HL-60 (cell line): ENCODE measurements at regions not wholly inside any gene's neighbourhood (a gene's known extent, or its start where the extent isn't known, plus 50 kb on each side); places are given as distances from the start of the nearest gene placed in this dataset.

ENCODE experiments used
- DNase-seq, 2 experiments: peaks; one replicate each; pipeline ENCODE4 v3.0.0-alpha.2; 2010 to 2020; ENCODE audit warnings: low read depth in 1 of 2, low spot score in 1 of 2
- H3K27ac ChIP-seq: fragments of 250-450 bp; sonication (Bioruptor Pico); replicated peaks from 2 replicates; pipeline ENCODE4 v1.5.1; 2020; ENCODE audit warnings: mild to moderate bottlenecking, moderate library complexity
- H3K27me3 ChIP-seq: fragments of 250-450 bp; sonication (Bioruptor Pico); 2 replicates; pipeline ENCODE4 v1.5.1; 2021; ENCODE audit warnings: mild to moderate bottlenecking, moderate library complexity; ENCODE audit not compliant: insufficient read depth, poor library complexity, severe bottlenecking
- H3K4me3 ChIP-seq: replicated peaks from 2 replicates; pipeline ENCODE4 v1.5.1; 2011; ENCODE audit warnings: mild to moderate bottlenecking, control low read depth, low read length; ENCODE audit not compliant: insufficient read depth
- GABPA ChIP-seq: IDR thresholded peaks from 2 replicates; pipeline ENCODE4 v1.6.1; 2012; ENCODE audit warnings: low read depth
- POLR2AphosphoS5 ChIP-seq: IDR thresholded peaks from 2 replicates; pipeline ENCODE4 v1.6.1; 2012; ENCODE audit warnings: low read depth
- SPI1 ChIP-seq: IDR thresholded peaks from 2 replicates; pipeline ENCODE4 v1.6.1; 2012; ENCODE audit warnings: low read depth, mild to moderate bottlenecking, borderline replicate concordance
- TF ChIP-seq, protein P1 (sequence below): IDR thresholded peaks from one replicate; pipeline ENCODE4 v1.5.1; 2011; ENCODE audit warnings: low read length, control low read depth, inconsistent platforms; ENCODE audit not compliant: insufficient read depth
- TF ChIP-seq, protein P2 (sequence below): IDR thresholded peaks from 2 replicates; pipeline ENCODE4 v1.6.1; 2012; ENCODE audit warnings: low read depth; ENCODE audit not compliant: insufficient replicate concordance

DNA sequence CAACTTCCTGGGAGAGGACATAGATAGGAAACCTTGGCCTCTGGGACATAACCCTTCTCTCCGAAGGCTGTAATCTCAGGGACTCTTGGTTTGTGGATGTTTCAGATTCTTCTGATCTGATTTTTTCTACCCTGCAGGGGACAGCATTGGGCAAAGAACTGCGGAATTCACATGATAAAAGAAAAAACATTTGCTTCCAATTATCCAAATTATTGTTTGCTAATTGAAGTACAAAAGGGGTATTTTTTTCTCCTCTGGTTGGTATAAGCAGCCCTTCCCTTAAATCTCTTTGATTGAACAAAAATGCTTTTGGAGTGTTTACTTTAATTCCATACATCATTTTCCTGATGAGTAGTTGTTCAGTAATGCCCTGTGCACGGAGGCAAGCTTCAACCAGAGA lies 251.7 kb upstream of the IRX3 start:
- TF ChIP-seq GABPA (no peak), POLR2AphosphoS5 (no peak), SPI1 (no peak)
- TF ChIP-seq, protein P1, sequence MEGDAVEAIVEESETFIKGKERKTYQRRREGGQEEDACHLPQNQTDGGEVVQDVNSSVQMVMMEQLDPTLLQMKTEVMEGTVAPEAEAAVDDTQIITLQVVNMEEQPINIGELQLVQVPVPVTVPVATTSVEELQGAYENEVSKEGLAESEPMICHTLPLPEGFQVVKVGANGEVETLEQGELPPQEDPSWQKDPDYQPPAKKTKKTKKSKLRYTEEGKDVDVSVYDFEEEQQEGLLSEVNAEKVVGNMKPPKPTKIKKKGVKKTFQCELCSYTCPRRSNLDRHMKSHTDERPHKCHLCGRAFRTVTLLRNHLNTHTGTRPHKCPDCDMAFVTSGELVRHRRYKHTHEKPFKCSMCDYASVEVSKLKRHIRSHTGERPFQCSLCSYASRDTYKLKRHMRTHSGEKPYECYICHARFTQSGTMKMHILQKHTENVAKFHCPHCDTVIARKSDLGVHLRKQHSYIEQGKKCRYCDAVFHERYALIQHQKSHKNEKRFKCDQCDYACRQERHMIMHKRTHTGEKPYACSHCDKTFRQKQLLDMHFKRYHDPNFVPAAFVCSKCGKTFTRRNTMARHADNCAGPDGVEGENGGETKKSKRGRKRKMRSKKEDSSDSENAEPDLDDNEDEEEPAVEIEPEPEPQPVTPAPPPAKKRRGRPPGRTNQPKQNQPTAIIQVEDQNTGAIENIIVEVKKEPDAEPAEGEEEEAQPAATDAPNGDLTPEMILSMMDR: no peak
- TF ChIP-seq, protein P2, sequence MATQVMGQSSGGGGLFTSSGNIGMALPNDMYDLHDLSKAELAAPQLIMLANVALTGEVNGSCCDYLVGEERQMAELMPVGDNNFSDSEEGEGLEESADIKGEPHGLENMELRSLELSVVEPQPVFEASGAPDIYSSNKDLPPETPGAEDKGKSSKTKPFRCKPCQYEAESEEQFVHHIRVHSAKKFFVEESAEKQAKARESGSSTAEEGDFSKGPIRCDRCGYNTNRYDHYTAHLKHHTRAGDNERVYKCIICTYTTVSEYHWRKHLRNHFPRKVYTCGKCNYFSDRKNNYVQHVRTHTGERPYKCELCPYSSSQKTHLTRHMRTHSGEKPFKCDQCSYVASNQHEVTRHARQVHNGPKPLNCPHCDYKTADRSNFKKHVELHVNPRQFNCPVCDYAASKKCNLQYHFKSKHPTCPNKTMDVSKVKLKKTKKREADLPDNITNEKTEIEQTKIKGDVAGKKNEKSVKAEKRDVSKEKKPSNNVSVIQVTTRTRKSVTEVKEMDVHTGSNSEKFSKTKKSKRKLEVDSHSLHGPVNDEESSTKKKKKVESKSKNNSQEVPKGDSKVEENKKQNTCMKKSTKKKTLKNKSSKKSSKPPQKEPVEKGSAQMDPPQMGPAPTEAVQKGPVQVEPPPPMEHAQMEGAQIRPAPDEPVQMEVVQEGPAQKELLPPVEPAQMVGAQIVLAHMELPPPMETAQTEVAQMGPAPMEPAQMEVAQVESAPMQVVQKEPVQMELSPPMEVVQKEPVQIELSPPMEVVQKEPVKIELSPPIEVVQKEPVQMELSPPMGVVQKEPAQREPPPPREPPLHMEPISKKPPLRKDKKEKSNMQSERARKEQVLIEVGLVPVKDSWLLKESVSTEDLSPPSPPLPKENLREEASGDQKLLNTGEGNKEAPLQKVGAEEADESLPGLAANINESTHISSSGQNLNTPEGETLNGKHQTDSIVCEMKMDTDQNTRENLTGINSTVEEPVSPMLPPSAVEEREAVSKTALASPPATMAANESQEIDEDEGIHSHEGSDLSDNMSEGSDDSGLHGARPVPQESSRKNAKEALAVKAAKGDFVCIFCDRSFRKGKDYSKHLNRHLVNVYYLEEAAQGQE: no peak
- DNase-seq: no peak
- H3K27me3 ChIP-seq: peaks cover 7% of the 10 kb centered on the region
- H3K27ac ChIP-seq: no peak overlapping the region
- H3K4me3 ChIP-seq: no peak overlapping the region

DNA sequence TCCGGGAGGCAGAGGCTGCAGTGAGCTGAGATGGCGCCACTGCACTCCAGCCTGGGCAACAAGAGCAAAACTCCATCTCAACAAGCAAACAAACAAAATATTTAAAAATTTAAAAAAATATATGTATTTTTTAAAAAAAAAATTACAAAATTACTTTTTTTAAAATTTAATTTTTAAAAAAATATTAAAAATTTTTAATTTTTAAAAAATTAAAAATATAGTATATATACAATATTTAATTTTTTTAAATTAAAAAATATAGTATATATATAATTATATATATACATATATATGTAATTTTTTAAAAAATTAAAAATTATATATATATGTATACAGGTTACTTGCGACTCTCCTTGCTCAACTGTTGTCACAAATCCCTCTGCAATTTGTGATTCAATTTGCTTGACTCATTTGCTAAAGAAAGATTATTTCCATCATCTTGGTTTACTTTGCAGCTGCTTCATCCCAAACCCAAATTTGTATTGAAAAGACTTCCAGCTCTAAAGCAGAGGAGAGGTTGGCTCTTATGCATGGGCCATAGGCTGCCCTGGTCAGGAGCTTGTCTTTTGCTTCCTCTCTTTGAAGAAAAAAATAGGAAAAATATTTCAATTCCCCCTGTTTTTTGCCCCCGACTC lies 247.4 kb upstream of the IRX3 start:
- TF ChIP-seq, protein P1: no peak
- TF ChIP-seq POLR2AphosphoS5: no peak
- no peak for TF ChIP-seq SPI1
- TF ChIP-seq, protein P2: no peak
- TF ChIP-seq GABPA: no peak
- no peak for DNase-seq
- H3K27me3 ChIP-seq: no peaks in the 10 kb centered on the region
- H3K27ac ChIP-seq: no peak overlapping the region
- no peak overlapping the region for H3K4me3 ChIP-seq

DNA sequence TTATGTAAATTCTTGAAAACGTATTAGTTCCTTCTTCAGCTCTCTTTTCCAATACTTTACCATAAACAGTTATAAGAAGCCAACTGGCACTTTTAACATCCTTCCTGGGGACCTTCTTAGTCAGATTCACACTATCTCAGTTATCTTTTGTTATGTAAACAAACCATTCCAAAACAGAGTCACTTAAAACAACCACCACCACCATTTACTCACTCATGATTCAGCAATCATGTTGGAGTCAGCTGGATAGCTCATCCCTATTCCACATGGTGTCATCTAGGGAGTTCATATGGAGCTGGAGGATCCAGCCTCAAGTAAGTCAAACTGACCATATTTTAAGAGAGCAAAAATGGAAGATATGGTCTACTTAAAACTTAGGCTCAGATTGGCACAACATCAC lies 240.3 kb upstream of the IRX3 start:
- TF ChIP-seq, protein P2: no peak
- TF ChIP-seq SPI1 (no peak), GABPA (no peak), POLR2AphosphoS5 (no peak)
- TF ChIP-seq, protein P1: no peak
- H3K27me3 ChIP-seq: no peaks in the 10 kb centered on the region
- no peak overlapping the region for H3K4me3 ChIP-seq
- H3K27ac ChIP-seq: no peak overlapping the region
- no peak for DNase-seq
